Tibial nerve (tissue), 4 donors: ENCODE measurements at regions not wholly inside any gene's neighbourhood (a gene's known extent, or its start where the extent isn't known, plus 50 kb on each side); places are given as distances from the start of the nearest gene placed in this dataset.

Source experiments
- CTCF ChIP-seq, 5 experiments: fragments of 200-600 bp in 3 of 5; fragments of 450-650 bp in 2 of 5; sonication (generic) in 3 of 5; IDR thresholded peaks; one replicate each; pipeline ENCODE4 v1.5.1; 2016 to 2019; ENCODE audit warnings: antibody characterized with exemption in 5 of 5, mild to moderate bottlenecking in 3 of 5, moderate library complexity in 2 of 5
- EP300 ChIP-seq, 2 donors: sonication (generic); formaldehyde crosslinking; IDR thresholded peaks; one replicate each; pipeline ENCODE4 v1.6.1; 2017; ENCODE audit warnings: antibody characterized with exemption in 2 of 2, mild to moderate bottlenecking in 1 of 2
- POLR2A ChIP-seq, 2 donors: fragments of 450-650 bp; IDR thresholded peaks; one replicate each; pipeline ENCODE4 v1.6.1; 2017; ENCODE audit warnings: antibody characterized with exemption in 2 of 2, mild to moderate bottlenecking in 2 of 2, moderate library complexity in 2 of 2

GRCh38 chr3:3577823-3578222 is 221.4 kb upstream of the LRRN1 start:
- no peak for TF ChIP-seq CTCF (IDR thresholded peaks at IDR 0.05)
- no peak for TF ChIP-seq POLR2A (IDR thresholded peaks at IDR 0.05)
- no peak for TF ChIP-seq EP300 (IDR thresholded peaks at IDR 0.05)
